ENCODE measurements at regions not wholly inside any gene's neighbourhood (a gene's known extent, or its start where the extent isn't known, plus 50 kb on each side); places are given as distances from the start of the nearest gene placed in this dataset.

- no peak overlapping the region for H3K18ac ChIP-seq (ENCODE audit: low read length)
Observed at GRCh38 chr7:114785496-114785895, 136.4 kb upstream of the MDFIC start.

GRCh38 chr7:114786455-114786854, 135.4 kb upstream of the MDFIC start:
- H3K27ac ChIP-seq (ENCODE audit: low read depth, low read length): no peak overlapping the region
- H3K79me2 ChIP-seq (ENCODE audit: control insufficient read depth, insufficient read depth, low read length): no peaks in the 10 kb centered on the region
- H2BK5ac ChIP-seq (ENCODE audit: low read length): no peak overlapping the region
- no peak overlapping the region for H3K18ac ChIP-seq (ENCODE audit: low read length)
- H2BK120ac ChIP-seq (ENCODE audit: low read depth, low read length): no peak overlapping the region
- no CpG with 5 or more reads among the region's 7 CpGs for WGBS (ENCODE audit: extremely low coverage, insufficient coverage, low lambda C conversion rate)
- no peak overlapping the region for H2BK15ac ChIP-seq (replicated peaks; ENCODE audit: low read depth)
- H3K27me3 ChIP-seq (ENCODE audit: insufficient read depth, low read length, poor library complexity): no peaks in the 10 kb centered on the region
- no peak overlapping the region for H3K9ac ChIP-seq (ENCODE audit: low read length)
- H4K5ac ChIP-seq (ENCODE audit: low read length): no peak overlapping the region
- H3K4me1 ChIP-seq (ENCODE audit: control insufficient read depth, low read depth, low read length): no peaks in the 10 kb centered on the region
- no peak overlapping the region for H3K4ac ChIP-seq (ENCODE audit: low read depth, low read length)
- H4K8ac ChIP-seq (ENCODE audit: low read depth, low read length): no peak overlapping the region
- DNase-seq: no peak
- H2AK5ac ChIP-seq (ENCODE audit: low read length): no peak overlapping the region
- H3K4me3 ChIP-seq (ENCODE audit: low read length): no peak overlapping the region
- H3K23ac ChIP-seq (ENCODE audit: low read length): no peak overlapping the region
- no peaks in the 10 kb centered on the region for H3K79me1 ChIP-seq (ENCODE audit: low read length)
- no peak overlapping the region for H3K4me2 ChIP-seq (ENCODE audit: low read length)
- no peaks in the 10 kb centered on the region for H3K36me3 ChIP-seq (ENCODE audit: control insufficient read depth, insufficient read depth, low read length)
- no peak overlapping the region for H3K56ac ChIP-seq (ENCODE audit: low read length)

More at GRCh38 chr7:114785496-114785895, 136.4 kb upstream of the MDFIC start:
- H2BK15ac ChIP-seq (replicated peaks; ENCODE audit: low read depth): no peak overlapping the region
- no peak overlapping the region for H2BK5ac ChIP-seq (ENCODE audit: low read length)
- no peak overlapping the region for H3K4ac ChIP-seq (ENCODE audit: low read depth, low read length)
- no peak for DNase-seq
- H3K79me1 ChIP-seq (ENCODE audit: low read length): no peaks in the 10 kb centered on the region
- no peak overlapping the region for H2AK5ac ChIP-seq (ENCODE audit: low read length)
- no peak overlapping the region for H4K5ac ChIP-seq (ENCODE audit: low read length)
- WGBS (ENCODE audit: extremely low coverage, insufficient coverage, low lambda C conversion rate): no CpG with 5 or more reads among the region's 3 CpGs
- H3K27me3 ChIP-seq (ENCODE audit: insufficient read depth, low read length, poor library complexity): no peaks in the 10 kb centered on the region
- H3K4me3 ChIP-seq (ENCODE audit: low read length): no peak overlapping the region
- H3K79me2 ChIP-seq (ENCODE audit: control insufficient read depth, insufficient read depth, low read length): no peaks in the 10 kb centered on the region
- no peak overlapping the region for H2BK120ac ChIP-seq (ENCODE audit: low read depth, low read length)
- H3K23ac ChIP-seq (ENCODE audit: low read length): no peak overlapping the region
- no peak overlapping the region for H3K27ac ChIP-seq (ENCODE audit: low read depth, low read length)
- no peak overlapping the region for H3K9ac ChIP-seq (ENCODE audit: low read length)
- no peak overlapping the region for H4K8ac ChIP-seq (ENCODE audit: low read depth, low read length)
- no peak overlapping the region for H3K56ac ChIP-seq (ENCODE audit: low read length)
- no peak overlapping the region for H3K4me2 ChIP-seq (ENCODE audit: low read length)
- no peaks in the 10 kb centered on the region for H3K36me3 ChIP-seq (ENCODE audit: control insufficient read depth, insufficient read depth, low read length)
- H3K4me1 ChIP-seq (ENCODE audit: control insufficient read depth, low read depth, low read length): no peaks in the 10 kb centered on the region

- Histone ChIP-seq H3K18ac (ENCODE audit: low read length) (no peak overlapping the region), H3K79me2 (ENCODE audit: control insufficient read depth, insufficient read depth, low read length) (no peaks in the 10 kb centered on the region), H2AK5ac (ENCODE audit: low read length) (no peak overlapping the region), H3K27ac (ENCODE audit: low read depth, low read length) (no peak overlapping the region), H4K5ac (ENCODE audit: low read length) (no peak overlapping the region), H3K79me1 (ENCODE audit: low read length) (no peaks in the 10 kb centered on the region), H3K36me3 (ENCODE audit: control insufficient read depth, insufficient read depth, low read length) (no peaks in the 10 kb centered on the region), H3K27me3 (ENCODE audit: insufficient read depth, low read length, poor library complexity) (no peaks in the 10 kb centered on the region), H3K4ac (ENCODE audit: low read depth, low read length) (no peak overlapping the region), H4K8ac (ENCODE audit: low read depth, low read length) (no peak overlapping the region), H3K4me1 (ENCODE audit: control insufficient read depth, low read depth, low read length) (no peaks in the 10 kb centered on the region), H3K4me3 (ENCODE audit: low read length) (no peak overlapping the region), H2BK120ac (ENCODE audit: low read depth, low read length) (no peak overlapping the region), H3K56ac (ENCODE audit: low read length) (no peak overlapping the region), H3K23ac (ENCODE audit: low read length) (no peak overlapping the region), H3K9ac (ENCODE audit: low read length) (no peak overlapping the region), H3K4me2 (ENCODE audit: low read length) (no peak overlapping the region), H2BK5ac (ENCODE audit: low read length) (no peak overlapping the region), H2BK15ac (replicated peaks; ENCODE audit: low read depth) (no peak overlapping the region)
- no peak for DNase-seq
- WGBS (ENCODE audit: extremely low coverage, insufficient coverage, low lambda C conversion rate): no CpG with 5 or more reads among the region's 1 CpG
Observed at GRCh38 chr7:114787556-114787955, 134.3 kb upstream of the MDFIC start.

DNA sequence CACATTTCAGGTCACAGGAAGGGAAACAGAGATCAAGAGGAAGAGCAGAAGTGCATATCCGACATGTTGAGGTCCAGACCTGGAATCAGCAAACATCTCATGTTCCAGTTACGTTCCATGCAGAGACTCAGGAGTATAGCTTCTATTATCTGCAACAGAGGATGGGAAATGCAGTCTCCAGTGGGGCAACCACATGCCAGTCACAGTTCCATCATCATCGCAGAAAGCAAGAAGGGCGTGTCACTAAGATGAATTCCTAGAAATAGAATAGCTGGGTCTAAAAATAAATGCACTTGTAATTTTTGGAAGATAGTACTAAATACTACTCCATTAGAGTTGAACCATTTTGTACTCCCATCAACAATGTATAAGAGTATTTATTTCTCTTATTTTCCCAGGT, 133.2 kb upstream of the MDFIC start:
- Histone ChIP-seq H3K18ac (ENCODE audit: low read length) (no peak overlapping the region), H3K56ac (ENCODE audit: low read length) (no peak overlapping the region), H2BK5ac (ENCODE audit: low read length) (no peak overlapping the region), H3K27me3 (ENCODE audit: insufficient read depth, low read length, poor library complexity) (no peaks in the 10 kb centered on the region), H3K27ac (ENCODE audit: low read depth, low read length) (no peak overlapping the region), H3K4ac (ENCODE audit: low read depth, low read length) (no peak overlapping the region), H4K8ac (ENCODE audit: low read depth, low read length) (no peak overlapping the region), H3K9ac (ENCODE audit: low read length) (no peak overlapping the region), H3K4me2 (ENCODE audit: low read length) (no peak overlapping the region), H3K79me2 (ENCODE audit: control insufficient read depth, insufficient read depth, low read length) (no peaks in the 10 kb centered on the region), H2BK15ac (replicated peaks; ENCODE audit: low read depth) (no peak overlapping the region), H3K23ac (ENCODE audit: low read length) (no peak overlapping the region), H2BK120ac (ENCODE audit: low read depth, low read length) (no peak overlapping the region), H3K4me1 (ENCODE audit: control insufficient read depth, low read depth, low read length) (no peaks in the 10 kb centered on the region), H3K4me3 (ENCODE audit: low read length) (no peak overlapping the region), H4K5ac (ENCODE audit: low read length) (no peak overlapping the region), H2AK5ac (ENCODE audit: low read length) (no peak overlapping the region), H3K79me1 (ENCODE audit: low read length) (no peaks in the 10 kb centered on the region), H3K36me3 (ENCODE audit: control insufficient read depth, insufficient read depth, low read length) (no peaks in the 10 kb centered on the region)
- DNase-seq: no peak
- no CpG with 5 or more reads among the region's 4 CpGs for WGBS (ENCODE audit: extremely low coverage, insufficient coverage, low lambda C conversion rate)

DNA sequence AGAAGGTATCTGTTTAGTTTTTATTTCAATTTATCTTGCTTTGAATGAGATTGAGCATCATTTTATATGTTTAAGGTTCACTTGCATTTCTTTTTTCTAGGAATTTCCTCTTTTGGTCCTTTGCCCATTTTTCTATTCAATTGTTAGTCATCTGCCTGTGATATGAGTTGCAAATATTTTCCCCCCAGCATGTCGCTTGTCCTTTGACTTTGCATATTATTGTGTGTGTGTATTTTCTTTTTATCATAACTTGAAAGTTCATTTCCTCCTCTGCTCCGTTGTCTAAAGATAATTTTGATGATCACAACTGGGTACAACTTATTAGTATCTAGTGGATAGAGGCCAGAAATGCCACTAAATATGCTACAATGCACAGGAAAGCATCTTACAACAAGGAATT, 132.7 kb upstream of the MDFIC start:
- DNase-seq: no peak
- Histone ChIP-seq H4K5ac (ENCODE audit: low read length) (no peak overlapping the region), H2BK5ac (ENCODE audit: low read length) (no peak overlapping the region), H3K36me3 (ENCODE audit: control insufficient read depth, insufficient read depth, low read length) (no peaks in the 10 kb centered on the region), H3K79me2 (ENCODE audit: control insufficient read depth, insufficient read depth, low read length) (no peaks in the 10 kb centered on the region), H3K4me2 (ENCODE audit: low read length) (no peak overlapping the region), H2BK120ac (ENCODE audit: low read depth, low read length) (no peak overlapping the region), H3K18ac (ENCODE audit: low read length) (no peak overlapping the region), H3K27ac (ENCODE audit: low read depth, low read length) (no peak overlapping the region), H3K23ac (ENCODE audit: low read length) (no peak overlapping the region), H3K9ac (ENCODE audit: low read length) (no peak overlapping the region), H3K27me3 (ENCODE audit: insufficient read depth, low read length, poor library complexity) (no peaks in the 10 kb centered on the region), H3K56ac (ENCODE audit: low read length) (no peak overlapping the region), H4K8ac (ENCODE audit: low read depth, low read length) (no peak overlapping the region), H2BK15ac (replicated peaks; ENCODE audit: low read depth) (no peak overlapping the region), H3K4ac (ENCODE audit: low read depth, low read length) (no peak overlapping the region), H3K79me1 (ENCODE audit: low read length) (no peaks in the 10 kb centered on the region), H3K4me3 (ENCODE audit: low read length) (no peak overlapping the region), H2AK5ac (ENCODE audit: low read length) (no peak overlapping the region), H3K4me1 (ENCODE audit: control insufficient read depth, low read depth, low read length) (no peaks in the 10 kb centered on the region)
- WGBS (ENCODE audit: extremely low coverage, insufficient coverage, low lambda C conversion rate): no CpG with 5 or more reads among the region's 2 CpGs

GRCh38 chr7:114789871-114790311, 132.0 kb upstream of the MDFIC start:
- Histone ChIP-seq H3K79me2 (ENCODE audit: control insufficient read depth, insufficient read depth, low read length) (no peaks in the 10 kb centered on the region), H3K79me1 (ENCODE audit: low read length) (no peaks in the 10 kb centered on the region), H3K9ac (ENCODE audit: low read length) (no peak overlapping the region), H2BK15ac (replicated peaks; ENCODE audit: low read depth) (no peak overlapping the region), H4K5ac (ENCODE audit: low read length) (no peak overlapping the region), H4K8ac (ENCODE audit: low read depth, low read length) (no peak overlapping the region), H3K18ac (ENCODE audit: low read length) (no peak overlapping the region), H2BK5ac (ENCODE audit: low read length) (no peak overlapping the region), H3K23ac (ENCODE audit: low read length) (no peak overlapping the region), H3K4ac (ENCODE audit: low read depth, low read length) (no peak overlapping the region), H3K56ac (ENCODE audit: low read length) (no peak overlapping the region), H2BK120ac (ENCODE audit: low read depth, low read length) (no peak overlapping the region), H3K36me3 (ENCODE audit: control insufficient read depth, insufficient read depth, low read length) (no peaks in the 10 kb centered on the region), H3K4me1 (ENCODE audit: control insufficient read depth, low read depth, low read length) (no peaks in the 10 kb centered on the region), H3K4me3 (ENCODE audit: low read length) (no peak overlapping the region), H3K27me3 (ENCODE audit: insufficient read depth, low read length, poor library complexity) (no peaks in the 10 kb centered on the region), H3K27ac (ENCODE audit: low read depth, low read length) (no peak overlapping the region), H2AK5ac (ENCODE audit: low read length) (no peak overlapping the region), H3K4me2 (ENCODE audit: low read length) (no peak overlapping the region)
- WGBS (ENCODE audit: extremely low coverage, insufficient coverage, low lambda C conversion rate): no CpG with 5 or more reads among the region's 3 CpGs
- no peak for DNase-seq
